ENCODE measurements at regions not wholly inside any gene's neighbourhood (a gene's known extent, or its start where the extent isn't known, plus 50 kb on each side); places are given as distances from the start of the nearest gene placed in this dataset.

- Histone ChIP-seq H2AFZ (ENCODE audit: low read length) (no peak overlapping the region), H3K4me1 (ENCODE audit: insufficient read depth, low read length, poor library complexity, severe bottlenecking) (peaks cover 17% of the 10 kb centered on the region), H3K79me2 (ENCODE audit: insufficient read depth, low read depth, low read length) (no peaks in the 10 kb centered on the region), H3K36me3 (ENCODE audit: insufficient read depth, low read length) (no peaks in the 10 kb centered on the region), H4K20me1 (ENCODE audit: insufficient read depth, low read length) (no peaks in the 10 kb centered on the region), H3K9me2 (ENCODE audit: insufficient read depth, low read length) (no peaks in the 10 kb centered on the region), H3K27ac (ENCODE audit: low read depth, low read length, poor library complexity, severe bottlenecking) (no peak overlapping the region), H3K4me3 (ENCODE audit: low read depth, low read length, poor library complexity, severe bottlenecking) (no peak overlapping the region), H3K9me3 (ENCODE audit: low read length) (no peaks in the 10 kb centered on the region), H3K4me2 (ENCODE audit: low read length) (no peak overlapping the region)
- TF ChIP-seq CTCF (conservative IDR thresholded peaks at IDR 0.05; ENCODE audit: low read length) (no peak), EZH2phosphoT487 (IDR thresholded peaks at IDR 0.05; ENCODE audit: borderline replicate concordance, low read depth, low read length) (no peak)
- no peak for DNase-seq (ENCODE audit: low spot score)
- intact Hi-C loops (cut with micrococcal nuclease; ENCODE audit: unreplicated experiment): no loop called here
- no TSS peak for BruUV-seq (replicated peaks)
- ChIA-PET CTCF (ENCODE audit: unreplicated experiment) (no interaction called here), POLR2A (interaction anchor here (0.8 kb wide), 1 partner anchor 67 kb away, joined by 5 read pairs; no protein-coding TSS in a partner anchor)
These were observed 51.5 kb upstream of the DDR1 start for GRCh38 chr6:30832864-30833263.

GRCh38 chr6:30830438-30830837 lies 53.9 kb upstream of the DDR1 start:
- intact Hi-C loops (cut with micrococcal nuclease; ENCODE audit: unreplicated experiment): no loop called here
- H3K4me2 ChIP-seq (ENCODE audit: low read length): peak overlapping the region; percentile 36
- H3K4me3 ChIP-seq (ENCODE audit: low read depth, low read length, poor library complexity, severe bottlenecking): peak overlapping the region; percentile 18
- no peak overlapping the region for H3K27ac ChIP-seq (ENCODE audit: low read depth, low read length, poor library complexity, severe bottlenecking)
- H2AFZ ChIP-seq (ENCODE audit: low read length): peak overlapping the region; percentile 95
- ChIA-PET POLR2A (interaction anchor here (2.2 kb wide), 1 partner anchor 53 kb away, joined by 8 read pairs; no protein-coding TSS in a partner anchor), CTCF (ENCODE audit: unreplicated experiment) (interaction anchor here (1.1 kb wide), 1 partner anchor 257 kb away, joined by 5 read pairs; no protein-coding TSS in a partner anchor)
- no peaks in the 10 kb centered on the region for H3K79me2 ChIP-seq (ENCODE audit: insufficient read depth, low read depth, low read length)
- peak; percentile 43 for DNase-seq (ENCODE audit: low spot score)
- TF ChIP-seq EZH2phosphoT487 (IDR thresholded peaks at IDR 0.05; ENCODE audit: borderline replicate concordance, low read depth, low read length) (no peak), CTCF (conservative IDR thresholded peaks at IDR 0.05; ENCODE audit: low read length) (no peak)
- no peaks in the 10 kb centered on the region for H3K36me3 ChIP-seq (ENCODE audit: insufficient read depth, low read length)
- no TSS peak for BruUV-seq (replicated peaks)
- H3K4me1 ChIP-seq (ENCODE audit: insufficient read depth, low read length, poor library complexity, severe bottlenecking): peaks cover 17% of the 10 kb centered on the region
- H3K9me3 ChIP-seq (ENCODE audit: low read length): no peaks in the 10 kb centered on the region
- no peaks in the 10 kb centered on the region for H3K9me2 ChIP-seq (ENCODE audit: insufficient read depth, low read length)
- no peaks in the 10 kb centered on the region for H4K20me1 ChIP-seq (ENCODE audit: insufficient read depth, low read length)

GRCh38 chr6:30829639-30830255 lies 54.6 kb upstream of the DDR1 start:
- ChIA-PET CTCF (ENCODE audit: unreplicated experiment) (interaction anchor here (1.1 kb wide), 1 partner anchor 257 kb away, joined by 5 read pairs; no protein-coding TSS in a partner anchor), POLR2A (interaction anchor here (2.2 kb wide), 1 partner anchor 53 kb away, joined by 8 read pairs; no protein-coding TSS in a partner anchor)
- Histone ChIP-seq H3K79me2 (ENCODE audit: insufficient read depth, low read depth, low read length) (no peaks in the 10 kb centered on the region), H4K20me1 (ENCODE audit: insufficient read depth, low read length) (no peaks in the 10 kb centered on the region), H3K4me1 (ENCODE audit: insufficient read depth, low read length, poor library complexity, severe bottlenecking) (peaks cover 15% of the 10 kb centered on the region), H3K27ac (ENCODE audit: low read depth, low read length, poor library complexity, severe bottlenecking) (no peak overlapping the region), H3K36me3 (ENCODE audit: insufficient read depth, low read length) (no peaks in the 10 kb centered on the region), H3K9me2 (ENCODE audit: insufficient read depth, low read length) (no peaks in the 10 kb centered on the region), H2AFZ (ENCODE audit: low read length) (peak overlapping the region; percentile 95), H3K4me2 (ENCODE audit: low read length) (peak overlapping the region; percentile 36; the same call in 1 of the 2 replicates), H3K4me3 (ENCODE audit: low read depth, low read length, poor library complexity, severe bottlenecking) (peak overlapping the region; percentile 18), H3K9me3 (ENCODE audit: low read length) (no peaks in the 10 kb centered on the region)
- TF ChIP-seq EZH2phosphoT487 (IDR thresholded peaks at IDR 0.05; ENCODE audit: borderline replicate concordance, low read depth, low read length): no peak
- TF ChIP-seq CTCF (conservative IDR thresholded peaks at IDR 0.05; ENCODE audit: low read length): peak; percentile 52
- no TSS peak for BruUV-seq (replicated peaks)
- no peak for DNase-seq (ENCODE audit: low spot score)
- intact Hi-C loops (cut with micrococcal nuclease; ENCODE audit: unreplicated experiment): loop anchor here (2.0 kb wide), 1 partner anchor 257 kb away; no protein-coding TSS in a partner anchor
